Endodermal cell (in vitro differentiated cells): ENCODE measurements at regions not wholly inside any gene's neighbourhood (a gene's known extent, or its start where the extent isn't known, plus 50 kb on each side); places are given as distances from the start of the nearest gene placed in this dataset.

Source experiments
- DNase-seq: peaks from one replicate; pipeline ENCODE4 v3.0.0-alpha.2; 2017
- H3K27ac ChIP-seq: 2 replicates; pipeline ENCODE4 v1.5.1; 2013; ENCODE audit warnings: mild to moderate bottlenecking, low read depth, low read length, moderate library complexity
- H3K27me3 ChIP-seq: 2 replicates; pipeline ENCODE4 v1.6.1; 2013; ENCODE audit warnings: mild to moderate bottlenecking, low read length, moderate library complexity; ENCODE audit not compliant: insufficient read depth, control insufficient read depth, poor library complexity, severe bottlenecking
- H3K36me3 ChIP-seq: 2 replicates; pipeline ENCODE4 v1.7.0; 2013; ENCODE audit warnings: mild to moderate bottlenecking, low read length, moderate library complexity; ENCODE audit not compliant: control insufficient read depth, insufficient read depth
- H3K4me1 ChIP-seq: one replicate; pipeline ENCODE4 v1.7.0; 2013; ENCODE audit warnings: low read length; ENCODE audit not compliant: control insufficient read depth, insufficient read depth
- H3K4me3 ChIP-seq: 2 replicates; pipeline ENCODE4 v1.5.1; 2013; ENCODE audit warnings: mild to moderate bottlenecking, low read length, moderate library complexity
- H3K9ac ChIP-seq: 2 replicates; pipeline ENCODE4 v1.6.1; 2013; ENCODE audit warnings: mild to moderate bottlenecking, low read length, moderate library complexity; ENCODE audit not compliant: poor library complexity, severe bottlenecking; ENCODE audit errors: extremely low read depth
- H3K9me3 ChIP-seq: 2 replicates; pipeline ENCODE4 v1.6.1; 2013; ENCODE audit warnings: mild to moderate bottlenecking, low read length, moderate library complexity; ENCODE audit not compliant: control insufficient read depth
- H3K27ac Mint-ChIP-seq: 2 replicates; pipeline ENCODE4 v1.8.0; 2020; ENCODE audit warnings: mixed read lengths
- H3K27me3 Mint-ChIP-seq: 2 replicates; pipeline ENCODE4 v1.8.0; 2021; ENCODE audit warnings: mild to moderate bottlenecking, mixed read lengths; ENCODE audit not compliant: insufficient read depth
- H3K36me3 Mint-ChIP-seq: 2 replicates; pipeline ENCODE4 v1.8.0; 2020; ENCODE audit warnings: low read depth, mixed read lengths
- H3K4me1 Mint-ChIP-seq: 2 replicates; pipeline ENCODE4 v1.8.0; 2020; ENCODE audit warnings: mixed read lengths
- H3K4me3 Mint-ChIP-seq: 2 replicates; pipeline ENCODE4 v1.8.0; 2020; ENCODE audit warnings: mild to moderate bottlenecking, moderate library complexity, mixed read lengths
- H3K9me3 Mint-ChIP-seq: 2 replicates; pipeline ENCODE4 v1.8.0; 2020; ENCODE audit warnings: mild to moderate bottlenecking, mixed read lengths
- CTCF ChIP-seq: fragments of 200-600 bp; sonication (generic); conservative IDR thresholded peaks from 2 replicates; pipeline ENCODE4 v1.5.0; 2021; ENCODE audit warnings: antibody characterized with exemption, mild to moderate bottlenecking
- WGBS, 2 experiments: methylation state at CpG; one replicate each; pipeline versions ENCODE4 v1.1.5 to v1.1.7; 2013; ENCODE audit warnings: missing lambda C conversion rate in 2 of 2, mixed read lengths in 1 of 2; ENCODE audit not compliant: insufficient coverage in 1 of 2, insufficient read length in 1 of 2; 5-methylcytosine and 5-hydroxymethylcytosine counted together

GRCh38 chr3:193947596-193947995, 188.4 kb upstream of the HES1 start:
- H3K27me3 Mint-ChIP-seq, result peaks cover 31% of the 10 kb centered on the region
- H3K4me1 Mint-ChIP-seq, result peaks cover 21% of the 10 kb centered on the region
- 95 to 100% methylated on average over 5 to 6 of the region's 6 CpGs for WGBS, 2 experiments

GRCh38 chr3:193948459-193948858, 187.5 kb upstream of the HES1 start:
- peaks cover 6% of the 10 kb centered on the region for H3K9me3 Mint-ChIP-seq
- H3K9me3 ChIP-seq, result peaks cover 7% of the 10 kb centered on the region
- TF ChIP-seq CTCF, result no peak
- H3K27ac ChIP-seq, result no peak overlapping the region
- peaks cover 28% of the 10 kb centered on the region for H3K27me3 Mint-ChIP-seq
- no peak overlapping the region for H3K27ac Mint-ChIP-seq
- no peak overlapping the region for H3K4me3 Mint-ChIP-seq
- no peak for DNase-seq
- no peak overlapping the region for H3K9ac ChIP-seq
- H3K36me3 Mint-ChIP-seq, result no peaks in the 10 kb centered on the region
- H3K4me1 ChIP-seq, result peaks cover 4% of the 10 kb centered on the region
- no peaks in the 10 kb centered on the region for H3K27me3 ChIP-seq
- WGBS, 2 experiments, result 98 to 100% methylated on average over 2 to 3 of the region's 3 CpGs
- no peak overlapping the region for H3K4me3 ChIP-seq
- peaks cover 16% of the 10 kb centered on the region for H3K4me1 Mint-ChIP-seq
- no peaks in the 10 kb centered on the region for H3K36me3 ChIP-seq

More at GRCh38 chr3:193947596-193947995, 188.4 kb upstream of the HES1 start:
- Histone ChIP-seq H3K4me3 (no peak overlapping the region), H3K36me3 (no peaks in the 10 kb centered on the region), H3K9me3 (no peaks in the 10 kb centered on the region), H3K9ac (no peak overlapping the region), H3K27ac (no peak overlapping the region), H3K27me3 (no peaks in the 10 kb centered on the region), H3K4me1 (peaks cover 4% of the 10 kb centered on the region)
- TF ChIP-seq CTCF, result no peak
- Mint-ChIP-seq H3K4me3 (no peak overlapping the region), H3K9me3 (no peaks in the 10 kb centered on the region), H3K27ac (no peak overlapping the region), H3K36me3 (no peaks in the 10 kb centered on the region)
- no peak for DNase-seq

GRCh38 chr3:193951859-193952258, 184.1 kb upstream of the HES1 start:
- H3K9me3 Mint-ChIP-seq, result peaks cover 38% of the 10 kb centered on the region
- H3K4me3 Mint-ChIP-seq, result no peak overlapping the region
- no peak for TF ChIP-seq CTCF
- 89 to 95% methylated on average over 1 of the region's 1 CpG for WGBS, 2 experiments
- DNase-seq, result no peak
- no peak overlapping the region for H3K27ac Mint-ChIP-seq
- peaks cover 4% of the 10 kb centered on the region for H3K36me3 Mint-ChIP-seq
- H3K27me3 Mint-ChIP-seq, result peaks cover 7% of the 10 kb centered on the region
- no peaks in the 10 kb centered on the region for H3K4me1 Mint-ChIP-seq
- Histone ChIP-seq H3K4me1 (no peaks in the 10 kb centered on the region), H3K27ac (no peak overlapping the region), H3K4me3 (no peak overlapping the region), H3K27me3 (no peaks in the 10 kb centered on the region), H3K9ac (no peak overlapping the region), H3K9me3 (peaks cover 29% of the 10 kb centered on the region), H3K36me3 (no peaks in the 10 kb centered on the region)
